K562 (cell line): ENCODE measurements at regions not wholly inside any gene's neighbourhood (a gene's known extent, or its start where the extent isn't known, plus 50 kb on each side); places are given as distances from the start of the nearest gene placed in this dataset.
"Not testable (repeated sequence)": the region's sequence is repeated elsewhere in the genome, so short reads cannot be mapped to it uniquely, and the experiment has no call there.

Source experiments
- ATAC-seq: fragments of 200-7000 bp; cut with Tn5 transposase; 3 replicates; pipeline ENCODE4 v1.9.1; 2020; ENCODE audit warnings: moderate library complexity
- BruUV-seq: library from RNA; stranded (reverse); fragments of 400-500 nt; replicated peaks from 2 replicates; lab custom pipeline; 2021; lab: Mats Ljungman, UMichigan
- CTCF ChIA-PET: fragments of 300-600 bp; formaldehyde crosslinking; extraction: SDS; loops from one replicate; lab custom pipeline; 2021; ENCODE audit warnings: low intra/inter-chr PET ratio; lab: Yijun Ruan, JAX
- POLR2A ChIA-PET: fragments of 300-600, 350-650 bp; sonication (Branson Sonifier 250); formaldehyde crosslinking; extraction: SDS; loops from one replicate; lab custom pipeline; 2021; ENCODE audit warnings: antibody characterized with exemption, inconsistent platforms; lab: Yijun Ruan, JAX
- DNase-seq, 4 experiments: peaks; one replicate each; pipeline versions ENCODE4 v3.0.0 to v3.0.0-alpha.2; 2011 to 2018; ENCODE audit warnings: low spot score in 3 of 4, mixed read lengths in 3 of 4; ENCODE audit errors: extremely low read depth in 1 of 4
- FAIRE-seq: peaks from 2 replicates; lab custom pipeline; 2011; peaks lifted over from hg19 to GRCh38; lab: Jason Lieb, UNC
- H2AFZ ChIP-seq: 2 replicates; pipeline ENCODE4 v1.6.0; 2011; ENCODE audit warnings: low read depth, low read length, control low read depth, inconsistent platforms
- H3K27ac ChIP-seq: fragments of 200-600 bp; 3 replicates; pipeline ENCODE4 v1.8.0; 2011; ENCODE audit warnings: low read depth, mild to moderate bottlenecking, control low read depth, inconsistent platforms, low read length, moderate library complexity, mixed read lengths; ENCODE audit errors: extremely low read depth
- H3K27me3 ChIP-seq, 2 experiments: fragments of 300-600 bp in 1 of 2; 2 replicates in 1 of 2; 3 replicates in 1 of 2; pipeline versions ENCODE4 v1.6.0 to v1.8.0; 2011; ENCODE audit warnings: inconsistent platforms in 2 of 2, low read length in 2 of 2, mild to moderate bottlenecking in 1 of 2, mixed read lengths in 1 of 2, moderate library complexity in 1 of 2; ENCODE audit not compliant: control insufficient read depth in 2 of 2, insufficient read depth in 2 of 2
- H3K36me3 ChIP-seq: fragments of 300-600 bp; 3 replicates; pipeline ENCODE4 v1.8.0; 2011; ENCODE audit warnings: mild to moderate bottlenecking, low read length, inconsistent platforms; ENCODE audit not compliant: control insufficient read depth, insufficient read depth
- H3K4me1 ChIP-seq, 2 experiments: fragments of 200-600 bp in 1 of 2; replicated peaks in 1 of 2; 2 replicates in 1 of 2; 3 replicates in 1 of 2; pipeline versions ENCODE4 v1.5.1 to v1.8.0; 2011; ENCODE audit warnings: inconsistent platforms in 2 of 2, low read length in 2 of 2, mild to moderate bottlenecking in 1 of 2, mixed read lengths in 1 of 2, moderate library complexity in 1 of 2; ENCODE audit not compliant: control insufficient read depth in 2 of 2, insufficient read depth in 2 of 2
- H3K4me2 ChIP-seq: 2 replicates; pipeline ENCODE4 v1.6.1; 2011; ENCODE audit warnings: low read length, control low read depth, inconsistent platforms, mixed read lengths; ENCODE audit not compliant: insufficient read depth
- H3K4me3 ChIP-seq: fragments of 200-600 bp; sonication (generic), shearing (Covaris generic); 2 replicates; pipeline ENCODE4 v1.5.1; 2016; ENCODE audit warnings: control low read depth, inconsistent platforms
- H3K79me2 ChIP-seq: fragments of 200-600 bp; 3 replicates; pipeline ENCODE4 v1.8.0; 2011; ENCODE audit warnings: low read length, inconsistent platforms; ENCODE audit not compliant: control insufficient read depth, insufficient read depth
- H3K9ac ChIP-seq, 2 experiments: 2 replicates each; pipeline versions ENCODE4 v1.6.0 to v1.6.1; 2011; ENCODE audit warnings: low read depth in 2 of 2, low read length in 2 of 2, control low read depth in 1 of 2, inconsistent platforms in 1 of 2, mild to moderate bottlenecking in 1 of 2, mixed read lengths in 1 of 2; ENCODE audit not compliant: insufficient read depth in 1 of 2
- H3K9me1 ChIP-seq: one replicate; pipeline ENCODE4 v1.6.0; 2011; ENCODE audit warnings: inconsistent platforms, mild to moderate bottlenecking, low read length, moderate library complexity; ENCODE audit not compliant: control insufficient read depth, insufficient read depth
- H3K9me3 ChIP-seq: replicated peaks from 2 replicates; pipeline ENCODE4 v1.5.1; 2011; ENCODE audit warnings: low read depth, low read length, inconsistent platforms; ENCODE audit not compliant: control insufficient read depth, insufficient read depth
- H4K20me1 ChIP-seq: replicated peaks from 2 replicates; pipeline ENCODE4 v1.6.1; 2011; ENCODE audit warnings: low read length, inconsistent platforms, mixed read lengths; ENCODE audit not compliant: control insufficient read depth, insufficient read depth
- HNRNPL ChIP-seq: fragments of 200-400 bp; formaldehyde crosslinking; IDR thresholded peaks from 2 replicates; pipeline ENCODE4 v1.6.1; 2017; ENCODE audit warnings: low read depth, mild to moderate bottlenecking, low read length
- PHB2 ChIP-seq: fragments of 450-650 bp; IDR thresholded peaks from 2 replicates; pipeline ENCODE4 v1.6.1; 2017; ENCODE audit warnings: low read depth
- POLR3G ChIP-seq: IDR thresholded peaks from 2 replicates; pipeline ENCODE4 v1.6.1; 2011; ENCODE audit not compliant: insufficient read length, insufficient replicate concordance; ENCODE audit errors: extremely low read depth
- RBFOX2 ChIP-seq: fragments of 200-400 bp; formaldehyde crosslinking; IDR thresholded peaks from 2 replicates; pipeline ENCODE4 v1.6.1; 2017; ENCODE audit warnings: low read depth, mild to moderate bottlenecking, low read length, moderate library complexity
- SLC30A9 ChIP-seq: fragments of 250-450 bp; sonication (Bioruptor Pico); IDR thresholded peaks from 2 replicates; pipeline ENCODE4 v1.8.0; 2022; ENCODE audit warnings: mild to moderate bottlenecking, moderate library complexity
- TOE1 ChIP-seq, 2 experiments: fragments of 450-650 bp in 1 of 2; sonication (generic) in 1 of 2; formaldehyde crosslinking in 1 of 2; IDR thresholded peaks; 2 replicates each; pipeline versions ENCODE4 v1.7.1 to v1.8.0; 2016 to 2022; ENCODE audit warnings: borderline replicate concordance in 2 of 2, mild to moderate bottlenecking in 2 of 2, antibody characterized with exemption in 1 of 2, inconsistent platforms in 1 of 2, low read depth in 1 of 2, missing genetic modification reagents in 1 of 2, moderate library complexity in 1 of 2
- ZC3H11A ChIP-seq: IDR thresholded peaks from 2 replicates; pipeline ENCODE4 v1.6.1; 2012; ENCODE audit warnings: low read depth, low read length, improper control_type of control experiment
- ZNF12 ChIP-seq: sonication (generic); formaldehyde crosslinking; IDR thresholded peaks from 2 replicates; pipeline ENCODE4 v1.4.0; 2020; ENCODE audit warnings: mild to moderate bottlenecking, missing genetic modification reagents
- WGBS: fragments of 100-300 bp; shearing (Covaris generic); methylation state at CpG from one replicate; pipeline ENCODE4 v1.1.6; 2016; ENCODE audit warnings: low coverage, mixed read lengths; ENCODE audit not compliant: insufficient coverage; ENCODE audit errors: missing lambda C conversion rate; 5-methylcytosine and 5-hydroxymethylcytosine counted together
- in situ Hi-C: fragments of 300-500 bp; cut with MboI; formaldehyde crosslinking; loops from 4 replicates; pipeline ENCODE4 v1.15.0; 2018; ENCODE audit warnings: inconsistent platforms, mixed read lengths
- intact Hi-C: fragments of 100-400 bp; cut with micrococcal nuclease; formaldehyde crosslinking; loops from 2 replicates; pipeline ENCODE4 v1.14.2; 2022
- TF ChIP-seq, protein P1 (sequence below): sonication (generic); formaldehyde crosslinking; IDR thresholded peaks from 2 replicates; pipeline ENCODE4 v1.9.0; 2022; ENCODE audit warnings: mild to moderate bottlenecking, missing genetic modification reagents
- TF ChIP-seq, protein P2 (sequence below): fragments of 250-450 bp; sonication (Bioruptor Pico); IDR thresholded peaks from 2 replicates; pipeline ENCODE4 v1.8.0; 2021; ENCODE audit warnings: mild to moderate bottlenecking, moderate library complexity

DNA sequence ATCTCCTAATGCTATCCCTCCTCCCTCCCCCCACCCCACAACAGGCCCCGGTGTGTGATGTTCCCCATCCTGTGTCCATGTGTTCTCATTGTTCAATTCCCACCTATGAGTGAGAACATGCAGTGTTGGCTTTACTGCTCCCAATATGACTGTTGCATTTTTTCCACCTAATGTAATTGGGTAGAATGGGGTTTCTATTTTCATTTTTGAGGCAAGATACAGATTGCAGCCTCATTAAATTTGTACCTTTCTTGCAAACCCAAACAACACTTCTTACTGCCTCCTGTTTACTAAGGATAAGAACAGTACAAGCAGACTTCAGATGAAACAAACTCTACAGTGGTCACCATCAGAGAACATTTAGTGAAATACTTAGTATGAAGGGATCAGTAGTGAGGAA is 187.0 kb upstream of the RPL34 start:
- H3K27me3 ChIP-seq, BruUV-seq, CTCF ChIA-PET, FAIRE-seq, POLR2A ChIA-PET, H3K4me1 ChIP-seq, H3K79me2 ChIP-seq, in situ Hi-C loops, H3K9ac ChIP-seq, H3K9me1 ChIP-seq, H3K36me3 ChIP-seq, H3K27ac ChIP-seq, H4K20me1 ChIP-seq, intact Hi-C loops, H3K9me3 ChIP-seq, DNase-seq, H3K4me2 ChIP-seq, H3K4me3 ChIP-seq, ATAC-seq: not testable (repeated sequence)
- H2AFZ ChIP-seq = peak overlapping the region; percentile 72; the same call in 1 of the 2 replicates
- WGBS = no CpG with 5 or more reads among the region's 1 CpG

DNA sequence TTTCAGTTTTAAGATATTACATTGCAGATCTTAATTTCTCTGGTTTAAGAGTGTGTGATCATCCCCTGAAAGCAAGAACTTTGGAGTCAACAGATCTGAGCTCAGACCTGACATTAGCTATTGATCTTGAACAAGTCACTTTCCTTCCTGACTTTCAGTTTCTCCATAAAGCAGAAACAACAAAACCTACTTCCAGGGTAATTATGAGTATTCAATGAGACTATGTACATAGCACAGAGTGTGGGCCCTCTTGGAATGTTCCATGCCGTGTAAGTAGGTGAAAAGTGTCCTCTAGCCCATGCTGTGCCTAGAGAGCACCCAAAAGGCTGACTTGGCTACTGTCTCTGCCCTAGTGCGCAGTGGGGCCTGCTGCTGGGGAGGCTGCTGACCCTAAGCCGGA is 188.0 kb upstream of the RPL34 start:
- intact Hi-C loops (no loop called here), in situ Hi-C loops (no loop called here)
- ChIA-PET CTCF (no interaction called here), POLR2A (no interaction called here)
- Histone ChIP-seq H3K27ac (no peak overlapping the region), H3K79me2 (no peaks in the 10 kb centered on the region), H3K4me1 (no peaks in the 10 kb centered on the region; a peak in 1 of 5 replicates), H3K27me3 (no peaks in the 10 kb centered on the region), H3K4me2 (no peak overlapping the region), H4K20me1 (no peaks in the 10 kb centered on the region), H2AFZ (0 out of 2 replicates have a peak overlapping the region, but pooled peaks have one; percentile 36), H3K9me1 (no peaks in the 10 kb centered on the region), H3K36me3 (no peaks in the 10 kb centered on the region), H3K4me3 (no peak overlapping the region), H3K9me3 (no peaks in the 10 kb centered on the region), H3K9ac (no peak overlapping the region)
- 44% methylated on average over 3 of the region's 3 CpGs for WGBS
- ATAC-seq = no peak
- FAIRE-seq = no peak
- TF ChIP-seq HNRNPL = no peak
- no peak for TF ChIP-seq ZC3H11A
- no peak for TF ChIP-seq PHB2
- TF ChIP-seq RBFOX2 = no peak
- TF ChIP-seq TOE1 (IDR thresholded peaks at IDR 0.05; ENCODE audit: borderline replicate concordance) = no peak
- TF ChIP-seq TOE1 (CRISPR knock-in tag; IDR thresholded peaks at IDR 0.05; ENCODE audit: borderline replicate concordance, low read depth) = no peak
- no peak for TF ChIP-seq POLR3G
- TF ChIP-seq ZNF12 (CRISPR knock-in tag) = no peak
- TF ChIP-seq, protein P1, sequence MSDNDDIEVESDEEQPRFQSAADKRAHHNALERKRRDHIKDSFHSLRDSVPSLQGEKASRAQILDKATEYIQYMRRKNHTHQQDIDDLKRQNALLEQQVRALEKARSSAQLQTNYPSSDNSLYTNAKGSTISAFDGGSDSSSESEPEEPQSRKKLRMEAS (CRISPR knock-in tag) = no peak
- no peak for TF ChIP-seq SLC30A9
- TF ChIP-seq, protein P2, sequence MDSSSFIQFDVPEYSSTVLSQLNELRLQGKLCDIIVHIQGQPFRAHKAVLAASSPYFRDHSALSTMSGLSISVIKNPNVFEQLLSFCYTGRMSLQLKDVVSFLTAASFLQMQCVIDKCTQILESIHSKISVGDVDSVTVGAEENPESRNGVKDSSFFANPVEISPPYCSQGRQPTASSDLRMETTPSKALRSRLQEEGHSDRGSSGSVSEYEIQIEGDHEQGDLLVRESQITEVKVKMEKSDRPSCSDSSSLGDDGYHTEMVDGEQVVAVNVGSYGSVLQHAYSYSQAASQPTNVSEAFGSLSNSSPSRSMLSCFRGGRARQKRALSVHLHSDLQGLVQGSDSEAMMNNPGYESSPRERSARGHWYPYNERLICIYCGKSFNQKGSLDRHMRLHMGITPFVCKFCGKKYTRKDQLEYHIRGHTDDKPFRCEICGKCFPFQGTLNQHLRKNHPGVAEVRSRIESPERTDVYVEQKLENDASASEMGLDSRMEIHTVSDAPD (CRISPR knock-in tag) = no peak
- DNase-seq = no peak
- BruUV-seq = no TSS peak
